ENCODE measurements at regions not wholly inside any gene's neighbourhood (a gene's known extent, or its start where the extent isn't known, plus 50 kb on each side); places are given as distances from the start of the nearest gene placed in this dataset.

GRCh38 chr6:14290041-14290771 lies 172.6 kb downstream of the CD83 start:
- no peak for TF ChIP-seq CTCF (IDR thresholded peaks at IDR 0.05)
- TF ChIP-seq SMAD3 (CRISPR knock-in tag; IDR thresholded peaks at IDR 0.05; ENCODE audit: borderline replicate concordance) = no peak
